GM12878 (cell line): ENCODE measurements at regions not wholly inside any gene's neighbourhood (a gene's known extent, or its start where the extent isn't known, plus 50 kb on each side); places are given as distances from the start of the nearest gene placed in this dataset.

Experiments
- ATAC-seq: fragments of 200-7000 bp; cut with Tn5 transposase; 3 replicates; pipeline ENCODE4 v1.9.1; 2020; ENCODE audit warnings: mild to moderate bottlenecking, moderate library complexity
- BruUV-seq: library from RNA; stranded (reverse); fragments of 400-500 nt; replicated peaks from 2 replicates; lab custom pipeline; 2021; lab: Mats Ljungman, UMichigan
- CTCF ChIA-PET: fragments of 300-600 bp; sonication (Branson Sonifier 250); formaldehyde crosslinking; extraction: SDS; loops from one replicate; lab custom pipeline; 2021; ENCODE audit warnings: inconsistent platforms; lab: Yijun Ruan, JAX
- POLR2A ChIA-PET: fragments of 350-600 bp; formaldehyde crosslinking; extraction: SDS; loops from one replicate; lab custom pipeline; 2021; ENCODE audit warnings: inconsistent platforms; lab: Charles Lee
- RAD21 ChIA-PET: fragments of 300-600 bp; sonication (Branson Sonifier 250); formaldehyde crosslinking; loops from one replicate; lab custom pipeline; 2023; ENCODE audit warnings: antibody characterized with exemption; ENCODE audit not compliant: unreplicated experiment; lab: Charles Lee
- SMC1A ChIA-PET: fragments of 300-600 bp; sonication (Branson Sonifier 250); formaldehyde crosslinking; loops from one replicate; lab custom pipeline; 2023; ENCODE audit not compliant: unreplicated experiment, uncharacterized antibody; lab: Charles Lee
- DNase-seq: peaks from one replicate; pipeline ENCODE4 v3.0.0-alpha.2; 2011; ENCODE audit warnings: low read depth, low spot score
- FAIRE-seq: peaks from 3 replicates; lab custom pipeline; 2011; peaks lifted over from hg19 to GRCh38; lab: Jason Lieb, UNC
- H2AFZ ChIP-seq: 2 replicates; pipeline ENCODE4 v1.6.0; 2011; ENCODE audit warnings: low read depth, low read length, control low read depth; ENCODE audit not compliant: control insufficient read depth
- H3K27ac ChIP-seq: 2 replicates; pipeline ENCODE4 v1.5.1; 2011; ENCODE audit warnings: control low read depth; ENCODE audit not compliant: control insufficient read depth, insufficient read depth
- H3K27me3 ChIP-seq, 2 experiments: replicated peaks in 1 of 2; 2 replicates each; pipeline versions ENCODE4 v1.6.0 to v1.6.1; 2011; ENCODE audit warnings: low read length in 1 of 2; ENCODE audit not compliant: control insufficient read depth in 2 of 2, insufficient read depth in 2 of 2
- H3K36me3 ChIP-seq, 2 experiments: 2 replicates each; pipeline ENCODE4 v1.5.1; 2011; ENCODE audit warnings: low read length in 1 of 2; ENCODE audit not compliant: control insufficient read depth in 2 of 2, insufficient read depth in 2 of 2
- H3K4me1 ChIP-seq: 2 replicates; pipeline ENCODE4 v1.6.1; 2011; ENCODE audit warnings: mild to moderate bottlenecking, low read length, moderate library complexity, mixed read lengths; ENCODE audit not compliant: control insufficient read depth, insufficient read depth
- H3K4me2 ChIP-seq: 2 replicates; pipeline ENCODE4 v1.6.0; 2011; ENCODE audit warnings: control low read depth; ENCODE audit not compliant: control insufficient read depth, insufficient read depth
- H3K4me3 ChIP-seq: fragments of 200-600 bp; sonication (generic); 2 replicates; pipeline ENCODE4 v1.5.1; 2016
- H3K79me2 ChIP-seq: 2 replicates; pipeline ENCODE4 v1.6.0; 2011; ENCODE audit warnings: low read length; ENCODE audit not compliant: control insufficient read depth, insufficient read depth
- H3K9ac ChIP-seq: 2 replicates; pipeline ENCODE4 v1.8.0; 2011; ENCODE audit warnings: low read length, control low read depth, mixed read lengths; ENCODE audit not compliant: control insufficient read depth, insufficient read depth
- H3K9me3 ChIP-seq: replicated peaks from 3 replicates; pipeline ENCODE4 v1.5.1; 2011; ENCODE audit warnings: mild to moderate bottlenecking, low read length; ENCODE audit not compliant: control insufficient read depth, insufficient read depth
- H4K20me1 ChIP-seq: 2 replicates; pipeline ENCODE4 v1.6.0; 2011; ENCODE audit not compliant: control insufficient read depth, insufficient read depth
- SMARCA5 ChIP-seq: fragments of 450-650 bp; IDR thresholded peaks from 2 replicates; pipeline ENCODE4 v1.6.1; 2017; ENCODE audit warnings: mild to moderate bottlenecking
- SPI1 ChIP-seq: IDR thresholded peaks from 2 replicates; pipeline ENCODE4 v1.6.1; 2011; ENCODE audit warnings: low read depth, mild to moderate bottlenecking, low read length, moderate library complexity, borderline replicate concordance; ENCODE audit not compliant: insufficient read depth
- TBL1XR1 ChIP-seq: IDR thresholded peaks from 2 replicates; pipeline ENCODE4 v1.6.1; 2012; ENCODE audit warnings: low read depth, low read length, improper control_type of control experiment
- YY1 ChIP-seq: IDR thresholded peaks from 2 replicates; pipeline ENCODE4 v1.6.1; 2011; ENCODE audit warnings: low read depth, mild to moderate bottlenecking, low read length
- WGBS: methylation state at CpG from one replicate; pipeline ENCODE4 v1.1.6; 2016; ENCODE audit warnings: low lambda C conversion rate; ENCODE audit not compliant: insufficient replicate concordance, insufficient coverage; ENCODE audit errors: missing lambda C conversion rate; 5-methylcytosine and 5-hydroxymethylcytosine counted together
- in situ Hi-C: fragments of 300-500 bp; cut with MboI; formaldehyde crosslinking; loops from 9 replicates; pipeline ENCODE4 v1.14.3; 2018; ENCODE audit warnings: mixed read lengths
- intact Hi-C: fragments of 100-400 bp; cut with micrococcal nuclease; formaldehyde crosslinking; loops from one replicate; pipeline ENCODE4 v1.14.2; 2022; ENCODE audit not compliant: unreplicated experiment
- TF ChIP-seq, protein P1 (sequence below): fragments of 450-650 bp; conservative IDR thresholded peaks from 2 replicates; pipeline ENCODE4 v1.6.1; 2017; ENCODE audit warnings: mild to moderate bottlenecking, moderate library complexity

DNA sequence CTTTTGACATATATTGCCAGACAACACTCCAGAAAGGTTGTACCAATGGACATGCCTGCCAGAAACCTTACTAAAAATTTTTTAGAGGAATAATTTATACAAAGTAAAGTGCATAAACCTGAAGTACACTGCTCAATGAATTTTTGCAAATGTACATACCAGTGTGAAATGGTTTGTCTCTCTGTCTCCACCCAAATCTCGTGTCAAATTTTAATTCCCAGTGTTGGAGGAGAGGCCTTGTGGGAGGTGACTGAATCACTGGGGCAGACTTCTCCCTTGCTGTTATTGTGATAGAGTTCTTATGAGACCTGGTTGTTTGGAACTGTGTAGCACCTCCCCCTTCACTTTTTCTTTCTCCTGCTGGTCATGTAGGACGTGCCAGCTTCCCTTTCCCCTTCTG is 168.8 kb downstream of the RWDD3 start:
- in situ Hi-C loops, result no loop called here

GRCh38 chr1:95406279-95406678 is 172.3 kb downstream of the RWDD3 start:
- no TSS peak for BruUV-seq
- intact Hi-C loops (no loop called here), in situ Hi-C loops (no loop called here)
- Histone ChIP-seq H3K4me3 (no peak overlapping the region), H3K4me1 (no peaks in the 10 kb centered on the region), H3K27ac (no peak overlapping the region), H3K36me3 (no peaks in the 10 kb centered on the region), H4K20me1 (no peaks in the 10 kb centered on the region), H3K27me3 (no peaks in the 10 kb centered on the region), H3K9me3 (no peaks in the 10 kb centered on the region), H2AFZ (no peak overlapping the region), H3K9ac (no peak overlapping the region), H3K4me2 (no peak overlapping the region), H3K79me2 (no peaks in the 10 kb centered on the region)
- ATAC-seq (no peak), FAIRE-seq (no peak), DNase-seq (no peak)
- SMC1A ChIA-PET, result no interaction called here
- 0% methylated on average over 1 of the region's 1 CpG for WGBS
- RAD21 ChIA-PET, result no interaction called here
- POLR2A ChIA-PET, result no interaction called here
- TF ChIP-seq TBL1XR1 (no peak), YY1 (no peak), SPI1 (no peak)
- CTCF ChIA-PET, result interaction anchor here (0.6 kb wide), 1 partner anchor 1212 kb away, joined by 3 read pairs; no protein-coding TSS in a partner anchor

More for the DNA sequence above, 168.8 kb downstream of the RWDD3 start:
- no peaks in the 10 kb centered on the region for H3K79me2 ChIP-seq
- no peaks in the 10 kb centered on the region for H4K20me1 ChIP-seq
- RAD21 ChIA-PET, result no interaction called here
- SMC1A ChIA-PET, result no interaction called here
- H3K4me1 ChIP-seq, result no peaks in the 10 kb centered on the region
- POLR2A ChIA-PET, result no interaction called here
- H3K27ac ChIP-seq, result no peak overlapping the region
- intact Hi-C loops, result no loop called here
- no peak overlapping the region for H3K4me2 ChIP-seq
- no peak overlapping the region for H2AFZ ChIP-seq
- no peaks in the 10 kb centered on the region for H3K9me3 ChIP-seq
- BruUV-seq, result no TSS peak
- DNase-seq (no peak), FAIRE-seq (no peak), ATAC-seq (no peak)
- 0% methylated on average over 2 of the region's 2 CpGs for WGBS
- no peaks in the 10 kb centered on the region for H3K36me3 ChIP-seq
- no peak overlapping the region for H3K4me3 ChIP-seq
- H3K9ac ChIP-seq, result no peak overlapping the region
- CTCF ChIA-PET, result no interaction called here
- TF ChIP-seq, protein P1, sequence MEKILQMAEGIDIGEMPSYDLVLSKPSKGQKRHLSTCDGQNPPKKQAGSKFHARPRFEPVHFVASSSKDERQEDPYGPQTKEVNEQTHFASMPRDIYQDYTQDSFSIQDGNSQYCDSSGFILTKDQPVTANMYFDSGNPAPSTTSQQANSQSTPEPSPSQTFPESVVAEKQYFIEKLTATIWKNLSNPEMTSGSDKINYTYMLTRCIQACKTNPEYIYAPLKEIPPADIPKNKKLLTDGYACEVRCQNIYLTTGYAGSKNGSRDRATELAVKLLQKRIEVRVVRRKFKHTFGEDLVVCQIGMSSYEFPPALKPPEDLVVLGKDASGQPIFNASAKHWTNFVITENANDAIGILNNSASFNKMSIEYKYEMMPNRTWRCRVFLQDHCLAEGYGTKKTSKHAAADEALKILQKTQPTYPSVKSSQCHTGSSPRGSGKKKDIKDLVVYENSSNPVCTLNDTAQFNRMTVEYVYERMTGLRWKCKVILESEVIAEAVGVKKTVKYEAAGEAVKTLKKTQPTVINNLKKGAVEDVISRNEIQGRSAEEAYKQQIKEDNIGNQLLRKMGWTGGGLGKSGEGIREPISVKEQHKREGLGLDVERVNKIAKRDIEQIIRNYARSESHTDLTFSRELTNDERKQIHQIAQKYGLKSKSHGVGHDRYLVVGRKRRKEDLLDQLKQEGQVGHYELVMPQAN, result no peak
- no peak for TF ChIP-seq SMARCA5
- no peaks in the 10 kb centered on the region for H3K27me3 ChIP-seq
